Hypothalamus (tissue), 51 donors: ENCODE measurements at regions not wholly inside any gene's neighbourhood (a gene's known extent, or its start where the extent isn't known, plus 50 kb on each side); places are given as distances from the start of the nearest gene placed in this dataset.
"Not testable (repeated sequence)": the region's sequence is repeated elsewhere in the genome, so short reads cannot be mapped to it uniquely, and the experiment has no call there.

ENCODE experiments used
- DNase-seq, 51 donors: peaks; one replicate each; lab custom pipeline; 2025; lab: John Stamatoyannopoulos, UW

DNA sequence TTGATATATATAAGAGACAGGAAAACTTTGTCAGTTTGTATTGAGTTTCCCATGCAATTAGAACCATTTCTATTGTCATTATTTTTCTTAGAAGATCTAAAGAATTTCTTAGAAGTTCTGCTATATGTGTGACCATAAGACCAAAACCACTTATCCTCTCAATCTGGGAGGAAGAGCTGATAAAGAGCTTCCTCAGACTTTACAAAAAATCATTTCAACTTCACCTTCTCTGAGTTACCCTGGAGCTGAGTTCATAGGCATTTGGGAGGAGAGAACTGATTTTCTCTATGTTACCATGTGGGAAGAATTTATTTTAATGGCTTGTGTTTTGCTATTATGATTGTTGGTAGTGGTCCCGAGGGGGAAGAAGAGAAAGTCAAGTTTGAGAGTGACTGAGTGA lies 329.3 kb downstream of the GPD2 start:
- no peak for DNase-seq

DNA sequence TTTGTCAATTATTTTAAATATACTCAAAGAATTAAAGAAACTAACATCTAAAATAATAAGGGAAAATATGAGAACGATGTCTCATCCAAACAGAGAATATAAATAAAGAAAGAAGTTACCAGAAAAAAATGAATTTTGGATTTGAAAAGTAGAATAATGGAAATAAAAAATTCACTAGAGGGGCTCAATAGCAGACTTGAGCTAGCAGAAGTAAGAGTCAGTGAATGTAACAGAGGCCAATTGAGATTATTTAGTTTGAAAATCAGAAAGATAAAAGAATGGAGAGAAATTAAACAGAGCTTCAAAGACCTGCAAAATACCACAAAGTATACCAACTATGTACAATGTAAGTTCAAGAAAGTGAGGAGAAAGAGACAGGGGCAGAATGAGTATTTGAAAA lies 333.6 kb downstream of the GPD2 start:
- DNase-seq = no peak

DNA sequence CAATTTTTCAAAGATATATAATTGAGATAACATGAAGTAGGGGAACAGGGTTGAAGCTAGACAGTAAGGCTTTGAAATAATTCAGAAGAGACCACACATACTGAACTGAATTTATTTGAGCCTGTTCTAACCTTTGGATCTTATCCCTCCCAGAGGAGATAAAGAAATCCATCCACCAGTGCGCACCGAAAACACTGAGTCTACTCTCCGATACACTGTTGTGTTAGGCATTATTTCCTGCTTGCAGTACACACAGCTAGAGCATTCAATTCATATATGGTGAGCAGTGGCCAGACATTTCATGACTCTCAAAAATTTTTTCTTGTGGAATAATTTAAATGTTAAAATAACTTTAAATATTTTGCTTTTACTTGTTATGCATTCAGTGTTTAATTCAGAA lies 342.7 kb downstream of the GPD2 start:
- no peak for DNase-seq

DNA sequence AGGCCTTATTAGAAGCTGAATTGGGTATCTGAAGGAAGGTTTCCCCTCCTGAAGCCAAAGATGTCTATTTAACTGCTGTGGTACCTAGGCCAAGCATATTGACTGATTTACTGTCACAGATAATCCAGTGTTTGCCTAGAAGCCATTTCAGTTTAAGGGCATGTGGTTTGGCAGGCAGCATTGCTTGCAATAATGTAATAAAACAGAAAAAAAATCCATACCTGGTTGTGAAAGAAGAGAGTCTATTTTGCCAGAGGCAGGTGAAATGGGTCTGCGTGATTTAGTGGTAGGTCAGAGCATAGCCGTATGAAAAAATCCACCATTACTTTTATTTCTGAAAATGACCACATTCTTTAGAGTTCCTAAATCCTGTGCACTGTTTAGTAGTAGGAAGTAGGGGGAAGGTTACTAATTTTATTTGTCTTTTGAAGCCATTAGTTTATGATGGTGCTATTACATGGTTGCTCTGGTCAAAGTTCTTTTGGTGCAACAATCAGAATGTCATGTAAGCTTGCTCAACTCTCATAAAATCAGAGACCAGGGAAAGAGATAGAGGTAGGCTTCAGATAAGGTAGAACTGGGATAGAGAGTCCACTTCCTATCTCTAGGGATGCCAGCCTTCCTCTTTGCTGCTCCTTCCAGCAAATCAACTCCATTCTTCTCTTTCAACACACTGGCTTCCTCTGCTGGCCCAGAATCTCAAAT lies 343.4 kb downstream of the GPD2 start:
- DNase-seq = no peak

DNA sequence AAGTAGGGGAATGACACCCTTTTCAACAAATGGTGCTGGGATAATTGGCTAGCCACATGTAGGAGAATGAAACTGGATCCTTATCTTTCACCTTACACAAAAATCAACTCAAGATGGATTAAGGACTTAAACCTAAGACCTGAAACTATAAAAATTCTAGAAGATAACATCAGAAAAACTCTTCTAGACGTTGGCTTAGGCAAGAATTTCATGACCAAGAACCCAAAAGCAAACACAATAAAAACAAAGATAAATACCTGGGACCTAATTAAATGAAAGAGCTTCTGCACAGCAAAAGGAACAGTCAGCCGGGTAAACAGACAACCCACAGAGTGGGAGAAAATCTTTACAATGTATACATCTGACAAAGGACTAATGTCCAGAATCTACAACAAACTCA lies 345.5 kb downstream of the GPD2 start:
- not testable (repeated sequence) for DNase-seq

DNA sequence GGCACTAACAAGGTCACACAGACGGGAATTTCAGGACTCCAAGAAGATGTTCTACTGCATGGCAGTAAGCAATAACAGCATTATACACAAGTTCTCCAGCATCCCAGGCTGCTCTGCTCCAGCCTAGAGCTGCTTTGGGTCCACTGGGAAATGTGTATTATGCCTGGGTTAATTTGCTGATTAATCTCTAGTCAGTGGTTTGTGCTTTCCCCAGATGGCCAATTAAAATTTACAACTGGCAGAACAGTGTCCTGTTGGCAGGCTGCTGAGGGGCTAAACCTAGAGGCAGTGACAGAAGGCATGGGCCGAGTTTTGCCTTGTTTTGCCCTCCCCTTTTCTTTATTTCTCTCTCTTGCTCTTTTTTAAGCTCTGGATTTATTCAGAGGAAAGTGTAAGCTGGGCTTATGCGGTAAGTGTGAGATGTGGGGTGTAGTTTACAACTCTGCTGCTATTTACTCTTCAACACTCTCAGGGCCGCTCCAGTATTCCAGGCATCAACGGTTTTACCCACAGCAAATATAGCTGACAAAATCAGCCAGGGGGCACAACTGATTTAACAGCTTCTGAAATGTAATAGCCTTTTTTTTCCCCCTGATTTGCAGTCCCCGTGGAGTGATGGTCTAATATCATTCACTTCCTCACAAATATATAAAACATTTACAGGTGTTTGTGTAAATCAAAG lies 348.0 kb downstream of the GPD2 start:
- no peak for DNase-seq

DNA sequence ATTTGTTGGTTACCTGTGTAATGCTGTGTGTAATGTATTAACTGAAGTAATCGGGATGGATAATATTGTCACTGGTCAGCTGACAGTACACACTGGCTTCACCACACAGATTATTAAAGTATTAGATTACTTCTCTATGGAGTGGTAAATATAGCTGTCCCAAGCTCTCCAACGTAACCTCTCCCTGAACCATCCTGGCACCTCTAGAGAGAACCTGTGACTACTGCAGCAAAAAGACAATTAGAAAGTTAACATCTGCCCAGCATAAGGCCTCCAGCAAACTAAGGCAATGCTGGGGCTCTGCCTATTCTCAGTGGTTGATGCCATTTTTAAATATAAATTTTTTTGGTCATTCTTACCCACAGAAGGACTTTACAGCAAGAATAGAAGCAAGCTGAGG lies 351.3 kb downstream of the GPD2 start:
- no peak for DNase-seq

DNA sequence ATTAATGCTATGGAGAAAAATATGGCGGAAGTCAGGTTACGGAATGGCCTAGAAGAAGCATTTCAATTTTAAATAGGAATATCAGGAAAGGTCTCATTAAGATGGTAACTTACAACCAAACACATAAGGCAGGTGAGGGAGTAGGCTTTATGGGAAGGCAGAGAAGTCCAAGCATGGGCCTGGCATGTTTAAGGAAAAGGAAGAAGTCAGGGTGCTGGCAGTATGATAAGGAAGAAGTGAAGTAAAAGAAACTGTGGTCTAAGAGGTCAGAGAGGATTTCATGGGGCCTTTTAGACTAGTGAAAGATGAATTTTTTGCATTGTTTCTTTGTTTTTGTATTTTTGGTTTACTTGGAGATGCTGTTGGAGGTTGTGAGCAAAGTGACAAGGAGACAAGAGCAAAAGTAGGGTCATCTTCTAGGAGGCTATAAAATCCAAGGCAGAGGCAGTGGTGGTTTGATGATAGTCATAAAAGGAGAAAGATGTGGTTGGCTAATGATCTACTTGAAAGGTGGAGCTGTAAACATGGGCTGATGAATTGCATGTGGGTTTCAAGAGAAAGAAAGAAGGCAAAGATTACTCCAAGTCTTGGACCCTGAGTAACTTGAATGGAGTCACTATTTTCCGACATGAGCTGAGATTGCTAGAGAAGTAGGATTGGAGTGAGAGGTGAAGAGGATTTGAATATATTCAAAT lies 354.3 kb downstream of the GPD2 start:
- DNase-seq = no peak

DNA sequence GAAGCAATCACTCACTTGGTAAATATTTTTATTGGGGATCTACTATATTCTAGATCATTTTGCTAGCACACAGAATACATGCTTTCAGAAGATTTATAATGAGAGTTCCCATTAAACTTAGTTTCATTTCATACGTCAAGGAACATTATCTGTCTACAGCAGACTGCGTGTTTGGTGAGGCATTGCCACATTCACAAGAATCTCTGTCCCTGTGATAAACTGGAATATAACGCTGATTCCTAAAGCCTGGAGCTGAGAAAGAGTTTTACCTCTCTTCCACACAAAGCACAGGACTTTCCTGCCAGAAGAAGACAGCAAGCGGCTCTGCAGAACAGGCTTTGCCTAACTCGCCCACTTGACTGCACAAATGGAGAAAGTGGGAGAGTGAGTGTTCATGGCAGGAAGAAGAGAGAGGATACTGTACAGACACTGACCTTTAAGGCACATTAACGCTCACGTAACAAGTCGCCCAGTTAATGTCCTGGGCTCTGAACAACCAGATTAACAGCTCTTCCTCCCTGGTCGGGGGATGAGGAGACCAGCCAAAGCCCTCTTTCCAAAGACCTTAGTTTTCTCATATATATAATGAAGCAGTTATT lies 356.2 kb downstream of the GPD2 start:
- no peak for DNase-seq

DNA sequence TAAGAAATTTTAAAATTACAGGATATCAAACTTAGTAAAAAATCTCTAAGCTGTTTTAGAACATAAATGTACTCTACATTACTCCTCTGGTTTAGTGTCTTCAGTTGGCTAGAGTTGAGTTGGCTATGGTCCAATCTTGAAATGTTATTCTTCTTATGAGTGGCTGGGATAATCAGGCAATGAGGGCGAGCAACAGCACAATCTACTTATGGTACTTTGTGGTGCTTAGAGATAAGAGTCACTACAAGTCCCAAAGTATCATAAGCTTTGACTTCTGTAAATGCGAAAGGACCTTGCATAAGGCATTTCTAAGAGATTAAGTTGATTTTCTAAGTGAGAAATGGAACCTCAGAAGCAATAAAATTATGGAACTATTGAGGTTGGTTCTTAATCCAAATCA lies 361.7 kb downstream of the GPD2 start:
- DNase-seq = no peak

DNA sequence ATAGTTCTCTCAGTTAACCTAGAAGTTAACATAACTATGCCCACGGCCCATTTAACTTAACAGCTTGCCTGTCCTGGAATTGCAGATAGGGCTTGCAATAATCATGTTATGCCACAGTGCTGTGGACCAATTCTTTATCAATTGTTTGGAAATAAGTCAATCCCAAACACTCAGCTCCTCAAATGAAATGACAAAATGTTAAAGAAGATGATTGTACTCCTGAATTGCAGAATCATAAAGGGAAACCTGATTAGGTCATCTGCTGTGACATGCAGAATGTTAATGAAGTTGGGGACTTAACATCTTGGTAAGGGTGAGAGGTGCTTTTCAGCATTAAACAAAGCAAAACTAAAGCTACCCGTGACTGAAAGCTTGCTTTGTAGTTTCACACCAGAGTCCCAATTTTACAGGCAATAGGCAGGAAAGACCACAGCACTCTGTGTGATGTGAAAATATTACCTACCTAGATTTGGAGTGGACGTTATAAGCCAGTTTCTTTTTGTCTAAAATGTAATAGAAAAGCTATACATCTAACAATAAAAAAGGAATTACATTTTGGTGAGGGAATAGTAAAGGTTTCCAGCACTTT lies 364.0 kb downstream of the GPD2 start:
- peak in 1 of 51 donors; percentile 2 for DNase-seq

DNA sequence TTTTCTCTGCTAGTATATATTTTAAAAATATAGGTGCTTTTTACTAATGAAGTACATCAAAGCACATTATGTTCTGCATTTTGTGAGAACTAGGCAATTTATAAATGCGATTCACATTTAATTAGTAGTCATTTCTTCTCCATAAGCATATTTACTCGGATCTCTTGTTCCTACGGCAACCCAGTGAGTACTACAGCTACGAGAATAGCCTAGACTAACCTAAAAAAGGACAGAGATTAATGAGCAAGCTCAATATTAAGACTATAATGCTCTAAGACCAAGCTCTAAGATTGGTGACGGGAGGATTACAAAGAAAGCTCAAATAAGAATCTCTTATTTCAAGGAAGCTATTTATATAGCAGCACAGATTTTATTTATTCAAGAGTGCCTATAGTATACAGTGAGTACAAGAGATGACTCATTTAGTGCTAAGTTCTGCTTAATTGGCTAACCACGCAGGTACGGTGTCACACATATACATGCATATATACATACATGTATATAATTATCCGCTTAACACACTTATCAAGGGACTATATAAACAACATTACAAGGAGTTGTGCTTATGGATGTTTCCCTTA lies 364.7 kb downstream of the GPD2 start:
- no peak for DNase-seq

DNA sequence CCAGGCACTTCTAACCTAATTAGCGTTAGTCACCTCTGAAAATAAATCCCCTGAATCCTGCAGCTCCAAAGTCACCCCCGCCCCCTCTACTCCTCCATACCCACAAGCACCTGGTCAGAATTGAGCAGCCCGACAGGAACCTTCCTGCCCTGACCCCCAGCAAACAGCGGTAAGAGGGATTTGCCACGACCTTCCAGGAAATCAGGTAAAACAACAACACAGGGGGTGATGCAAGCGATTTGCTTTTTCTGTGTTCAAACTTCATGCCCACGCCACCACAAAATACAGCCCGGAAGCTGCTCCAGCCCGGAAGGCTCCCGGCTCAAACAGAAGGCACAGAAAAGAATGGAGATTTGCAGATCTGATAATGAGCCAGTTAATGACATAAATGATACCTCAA lies 367.1 kb downstream of the GPD2 start:
- DNase-seq = no peak

DNA sequence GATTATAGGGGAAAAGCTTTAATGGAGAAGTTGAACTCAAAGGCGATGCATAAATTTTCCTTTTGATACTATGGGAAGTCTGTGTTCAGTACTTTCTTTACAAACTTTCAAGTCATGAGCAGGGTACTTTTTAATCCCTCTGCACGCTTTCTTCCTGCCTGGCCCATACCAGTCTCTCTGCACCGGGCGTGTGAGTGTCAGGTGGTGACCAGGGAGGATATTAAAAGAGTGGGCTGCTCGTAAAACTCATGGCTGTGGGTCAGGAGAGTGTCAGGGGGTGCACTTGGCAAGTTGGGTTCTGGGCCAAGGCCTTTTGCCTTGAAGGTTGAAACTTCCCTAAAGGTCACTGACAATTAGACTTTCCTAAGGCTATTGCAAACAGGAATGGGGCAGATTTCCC lies 367.8 kb downstream of the GPD2 start:
- no peak for DNase-seq

DNA sequence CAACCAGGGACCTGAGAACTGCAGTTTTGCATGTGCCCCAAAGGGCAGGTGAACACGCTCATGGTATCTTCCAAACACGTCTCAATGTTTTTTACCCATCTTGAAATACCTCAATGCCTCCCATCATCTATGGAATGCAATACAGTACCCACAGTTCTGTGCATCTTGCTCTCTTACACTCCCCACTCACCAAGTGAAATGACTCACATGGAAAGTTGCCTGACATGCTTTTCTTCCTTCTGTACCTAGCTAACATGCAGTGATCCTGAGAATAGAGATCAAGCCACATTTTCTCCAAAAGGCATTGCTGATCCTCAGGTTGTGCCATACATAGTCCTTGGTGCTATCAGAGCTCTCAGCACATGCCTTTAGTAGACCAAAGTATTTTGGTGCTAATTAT lies 373.9 kb downstream of the GPD2 start:
- no peak for DNase-seq

DNA sequence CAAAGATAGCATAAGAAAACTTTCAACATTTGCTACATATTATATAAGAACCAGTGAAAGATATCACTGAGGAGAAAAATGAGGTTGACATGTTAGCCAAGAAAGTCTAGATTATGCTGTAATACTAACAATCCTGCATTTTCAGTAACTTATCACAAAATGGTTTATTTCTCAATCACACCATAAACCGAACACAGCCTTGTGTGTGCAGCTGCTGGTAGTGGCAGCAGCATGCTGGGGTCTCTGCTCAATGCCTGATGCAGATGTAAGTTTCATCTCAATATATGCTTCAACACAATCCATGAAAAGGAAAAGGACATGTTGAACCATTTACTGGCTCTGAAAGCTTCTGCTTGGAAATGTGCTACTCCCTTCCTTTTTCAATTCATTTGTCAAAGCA lies 376.3 kb downstream of the GPD2 start:
- DNase-seq = no peak

DNA sequence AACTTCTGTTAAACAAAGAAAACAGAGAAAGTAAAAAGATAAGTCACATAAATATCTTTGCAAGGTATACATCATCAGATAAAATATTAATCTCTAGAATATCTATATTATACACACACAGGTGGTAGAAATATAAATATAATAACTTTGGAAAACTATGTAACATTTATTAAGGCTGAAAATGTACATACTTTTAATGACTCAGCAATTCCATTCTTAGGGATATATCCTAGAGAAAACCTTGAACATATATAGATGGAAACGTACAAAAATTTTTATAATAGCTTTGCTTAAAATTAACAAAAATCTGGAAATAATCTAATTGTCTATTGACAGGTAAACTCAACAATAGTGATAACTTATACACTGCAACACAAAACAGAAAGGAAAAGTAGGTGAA lies 381.3 kb downstream of the GPD2 start:
- no peak for DNase-seq

DNA sequence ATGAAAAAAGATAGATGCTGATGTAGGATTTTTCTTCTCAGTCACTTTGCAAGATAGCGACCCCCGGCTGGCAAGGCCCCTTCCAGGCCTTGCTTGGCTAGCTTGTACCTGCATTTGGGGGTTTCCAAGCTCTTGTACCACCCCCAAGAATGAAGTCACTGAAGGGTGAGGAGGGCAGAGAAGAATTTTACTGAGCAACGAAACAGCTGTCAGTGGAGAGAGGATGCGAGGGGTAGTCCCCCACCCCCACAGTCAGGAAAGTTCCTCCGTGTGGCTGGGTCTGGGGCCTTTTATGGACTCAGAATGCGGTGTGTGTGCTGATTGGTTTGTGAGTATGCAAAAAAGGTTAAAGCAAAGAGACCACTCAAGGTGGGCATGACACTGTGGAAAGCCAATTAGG lies 382.0 kb downstream of the GPD2 start:
- DNase-seq = no peak

DNA sequence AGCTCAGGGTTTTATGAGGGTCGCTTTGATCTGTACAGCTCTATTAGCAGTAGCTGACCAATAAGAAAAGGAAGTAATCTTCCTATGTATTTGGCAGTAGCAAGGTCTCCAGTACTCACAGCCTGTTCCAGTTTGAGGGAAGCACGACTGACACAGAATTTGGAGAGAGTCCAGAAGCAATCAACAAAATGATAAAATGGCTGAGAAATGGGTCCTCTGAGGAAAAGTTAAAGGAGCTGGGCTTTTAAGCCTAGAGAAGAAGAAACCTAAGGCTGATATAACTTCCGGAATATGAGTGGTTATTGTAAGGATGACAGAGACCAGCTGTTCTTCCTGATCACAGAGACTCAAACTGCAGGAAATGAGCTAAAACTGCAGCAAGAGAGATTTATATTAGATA lies 382.8 kb downstream of the GPD2 start:
- no peak for DNase-seq

DNA sequence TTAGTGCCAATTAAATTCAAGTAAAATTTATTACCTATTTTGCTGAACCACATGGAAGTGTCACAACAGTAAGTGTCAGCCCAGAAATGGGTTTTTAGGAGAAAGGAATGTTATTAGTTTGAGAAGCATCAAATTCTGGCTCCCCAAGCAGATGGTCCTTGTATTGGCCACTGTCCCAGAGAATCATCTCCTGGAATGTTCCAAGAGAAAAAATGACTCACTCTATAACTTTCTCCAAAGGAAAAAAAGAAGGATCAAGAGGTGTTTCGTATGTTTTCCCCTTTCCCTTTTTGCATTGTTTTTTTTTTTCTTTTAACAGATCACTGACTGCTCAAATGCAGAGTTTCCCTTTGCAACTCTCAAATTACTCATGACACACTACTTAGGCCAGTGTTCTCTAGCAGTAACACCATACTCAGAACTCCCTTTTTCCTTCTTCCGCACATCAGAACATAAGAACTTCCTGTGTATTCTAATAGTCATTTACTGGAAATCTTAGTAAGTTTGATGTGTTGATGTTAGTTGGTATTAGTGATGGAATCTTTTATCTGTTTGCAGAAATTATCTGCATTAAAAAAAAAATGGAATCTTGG lies 390.3 kb downstream of the GPD2 start:
- DNase-seq = no peak

DNA sequence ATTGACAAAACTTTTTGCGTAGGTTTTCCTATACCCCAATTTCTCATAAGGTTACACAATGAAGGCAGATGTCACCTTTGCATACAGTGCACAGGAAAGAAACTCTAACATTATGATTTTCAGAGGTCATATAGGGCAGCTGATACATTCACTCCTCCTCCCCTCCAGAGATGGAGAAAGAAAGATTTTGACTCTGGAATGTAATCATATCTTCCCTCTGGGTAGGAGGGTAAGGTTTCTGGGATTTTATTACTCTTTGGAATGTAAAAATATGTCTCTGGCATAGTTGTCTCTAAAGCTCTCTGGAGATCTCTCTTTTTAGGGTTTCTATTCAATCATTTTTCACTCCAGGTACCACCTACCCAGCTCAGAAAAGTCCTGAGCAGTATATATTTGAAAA lies 398.3 kb downstream of the GPD2 start:
- no peak for DNase-seq
